HCT116 (cell line): ENCODE measurements at regions not wholly inside any gene's neighbourhood (a gene's known extent, or its start where the extent isn't known, plus 50 kb on each side); places are given as distances from the start of the nearest gene placed in this dataset.

ENCODE experiments used
- EGR1 ChIP-seq: IDR thresholded peaks from 2 replicates; pipeline ENCODE4 v1.6.1; 2012; ENCODE audit warnings: low read depth
- JUND ChIP-seq: IDR thresholded peaks from 2 replicates; pipeline ENCODE4 v1.6.1; 2012
- POLR2A ChIP-seq: IDR thresholded peaks from 2 replicates; pipeline ENCODE4 v1.7.0; 2011; ENCODE audit warnings: borderline replicate concordance; ENCODE audit not compliant: insufficient read depth, insufficient read length; ENCODE audit errors: extremely low read depth
- POLR2AphosphoS5 ChIP-seq: IDR thresholded peaks from 2 replicates; pipeline ENCODE4 v1.6.1; 2011; ENCODE audit warnings: mild to moderate bottlenecking, low read depth, low read length, moderate library complexity
- SIN3A ChIP-seq: IDR thresholded peaks from 2 replicates; pipeline ENCODE4 v1.6.1; 2012; ENCODE audit warnings: low read depth
- SP1 ChIP-seq: IDR thresholded peaks from 2 replicates; pipeline ENCODE4 v1.6.1; 2012; ENCODE audit warnings: low read depth
- ZFX ChIP-seq: fragments of 450-650 bp; IDR thresholded peaks from 2 replicates; pipeline ENCODE4 v1.6.1; 2017
- ZNF274 ChIP-seq: fragments of 200-500 bp; sonication (Bioruptor generic); IDR thresholded peaks from 2 replicates; pipeline ENCODE4 v1.6.1; 2014; ENCODE audit warnings: mild to moderate bottlenecking, low read depth, low read length, inconsistent platforms
- TF ChIP-seq, protein P1 (sequence below), 3 experiments: fragments of 200-600 bp in 1 of 3; sonication (generic) in 1 of 3; IDR thresholded peaks in 2 of 3; conservative IDR thresholded peaks in 1 of 3; 2 replicates each; pipeline ENCODE4 v1.5.1; 2012 to 2017; ENCODE audit warnings: low read depth in 2 of 3, low read length in 2 of 3, antibody characterized with exemption in 1 of 3, borderline replicate concordance in 1 of 3, control low read depth in 1 of 3, mild to moderate bottlenecking in 1 of 3, mixed read lengths in 1 of 3, mixed run types in 1 of 3, moderate library complexity in 1 of 3; ENCODE audit not compliant: insufficient read depth in 1 of 3
- TF ChIP-seq, protein P2 (sequence below): IDR thresholded peaks from 2 replicates; pipeline ENCODE4 v1.6.1; 2012

GRCh38 chr6:74932232-74932888, 273.5 kb downstream of the COL12A1 start:
- TF ChIP-seq, protein P1, sequence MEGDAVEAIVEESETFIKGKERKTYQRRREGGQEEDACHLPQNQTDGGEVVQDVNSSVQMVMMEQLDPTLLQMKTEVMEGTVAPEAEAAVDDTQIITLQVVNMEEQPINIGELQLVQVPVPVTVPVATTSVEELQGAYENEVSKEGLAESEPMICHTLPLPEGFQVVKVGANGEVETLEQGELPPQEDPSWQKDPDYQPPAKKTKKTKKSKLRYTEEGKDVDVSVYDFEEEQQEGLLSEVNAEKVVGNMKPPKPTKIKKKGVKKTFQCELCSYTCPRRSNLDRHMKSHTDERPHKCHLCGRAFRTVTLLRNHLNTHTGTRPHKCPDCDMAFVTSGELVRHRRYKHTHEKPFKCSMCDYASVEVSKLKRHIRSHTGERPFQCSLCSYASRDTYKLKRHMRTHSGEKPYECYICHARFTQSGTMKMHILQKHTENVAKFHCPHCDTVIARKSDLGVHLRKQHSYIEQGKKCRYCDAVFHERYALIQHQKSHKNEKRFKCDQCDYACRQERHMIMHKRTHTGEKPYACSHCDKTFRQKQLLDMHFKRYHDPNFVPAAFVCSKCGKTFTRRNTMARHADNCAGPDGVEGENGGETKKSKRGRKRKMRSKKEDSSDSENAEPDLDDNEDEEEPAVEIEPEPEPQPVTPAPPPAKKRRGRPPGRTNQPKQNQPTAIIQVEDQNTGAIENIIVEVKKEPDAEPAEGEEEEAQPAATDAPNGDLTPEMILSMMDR (IDR thresholded peaks at IDR 0.05 in 2 of 3, conservative IDR thresholded peaks at IDR 0.05 in 1 of 3; ENCODE audit: borderline replicate concordance in 1 of 3, insufficient read depth in 1 of 3, low read depth in 2 of 3, low read length in 2 of 3): no peak
- TF ChIP-seq EGR1 (no peak), POLR2AphosphoS5 (no peak), SP1 (no peak), POLR2A (no peak), ZFX (no peak), ZNF274 (no peak), SIN3A (no peak), JUND (no peak)
- TF ChIP-seq, protein P2, sequence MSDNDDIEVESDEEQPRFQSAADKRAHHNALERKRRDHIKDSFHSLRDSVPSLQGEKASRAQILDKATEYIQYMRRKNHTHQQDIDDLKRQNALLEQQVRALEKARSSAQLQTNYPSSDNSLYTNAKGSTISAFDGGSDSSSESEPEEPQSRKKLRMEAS: no peak
